ELF-1 (cell line): ENCODE measurements at regions not wholly inside any gene's neighbourhood (a gene's known extent, or its start where the extent isn't known, plus 50 kb on each side); places are given as distances from the start of the nearest gene placed in this dataset.

Experiments
- DNase-seq: peaks from one replicate; pipeline ENCODE4 v3.0.0-alpha.2; 2016; ENCODE audit warnings: low read depth, low spot score

GRCh38 chr14:26926585-26926984 lies 328.8 kb upstream of the NOVA1 start:
- DNase-seq: no peak

DNA sequence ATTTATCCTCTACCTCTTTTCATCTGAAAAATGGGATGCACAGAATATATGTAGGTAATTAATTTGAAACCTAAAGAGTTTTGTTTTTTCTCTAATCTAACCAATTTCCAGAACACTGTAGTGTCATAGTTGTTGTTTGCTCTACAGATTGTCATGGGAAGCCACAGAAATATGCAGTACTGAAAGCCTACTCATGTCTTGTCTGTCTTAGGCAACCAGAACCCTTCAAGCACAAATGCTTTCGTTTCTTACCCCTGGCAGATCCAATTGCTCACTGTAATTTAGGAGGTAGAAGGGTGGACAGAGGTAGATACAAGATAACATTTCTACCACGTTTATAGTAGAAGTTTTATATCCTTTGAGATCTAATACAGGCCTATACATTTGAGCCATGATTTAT lies 330.2 kb upstream of the NOVA1 start:
- no peak for DNase-seq

GRCh38 chr14:26929361-26929760 lies 331.5 kb upstream of the NOVA1 start:
- no peak for DNase-seq

DNA sequence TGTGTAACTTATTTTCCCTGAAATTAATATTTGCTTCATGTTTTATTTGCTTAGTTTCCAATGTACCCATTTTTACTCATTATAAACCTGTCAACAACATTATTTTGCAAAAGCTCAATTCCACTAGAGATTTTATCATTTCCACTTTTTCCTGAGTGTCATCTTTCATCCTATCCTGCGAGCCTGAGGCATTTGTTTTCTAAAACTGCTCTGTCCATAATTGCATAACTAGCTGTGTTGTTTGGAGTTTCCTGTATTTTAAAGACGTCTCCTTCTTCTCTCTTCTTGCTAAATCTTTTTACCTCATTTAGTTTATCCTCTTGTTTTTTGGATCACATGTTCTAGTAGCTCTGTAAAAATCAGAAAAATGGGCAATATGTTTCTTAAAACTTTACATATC lies 332.7 kb upstream of the NOVA1 start:
- no peak for DNase-seq

DNA sequence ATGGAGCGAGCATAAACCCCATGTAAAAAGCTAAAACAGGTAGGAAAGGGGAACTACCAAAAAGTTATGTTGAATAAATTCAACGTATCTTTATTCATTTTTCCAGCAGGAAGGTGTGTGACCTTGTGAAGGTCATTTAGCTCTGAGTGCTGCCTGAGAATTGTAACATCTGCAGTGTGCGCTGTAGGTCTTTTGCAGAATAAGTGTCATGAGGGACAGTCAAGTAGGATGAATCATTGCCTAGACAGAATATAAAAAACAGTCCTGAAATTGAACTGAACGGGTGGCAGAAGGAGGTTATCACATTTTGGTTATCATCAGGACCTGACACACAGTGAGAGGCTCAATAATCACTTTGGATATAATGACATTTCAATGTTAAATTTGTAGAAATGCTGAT lies 334.8 kb upstream of the NOVA1 start:
- DNase-seq: no peak

DNA sequence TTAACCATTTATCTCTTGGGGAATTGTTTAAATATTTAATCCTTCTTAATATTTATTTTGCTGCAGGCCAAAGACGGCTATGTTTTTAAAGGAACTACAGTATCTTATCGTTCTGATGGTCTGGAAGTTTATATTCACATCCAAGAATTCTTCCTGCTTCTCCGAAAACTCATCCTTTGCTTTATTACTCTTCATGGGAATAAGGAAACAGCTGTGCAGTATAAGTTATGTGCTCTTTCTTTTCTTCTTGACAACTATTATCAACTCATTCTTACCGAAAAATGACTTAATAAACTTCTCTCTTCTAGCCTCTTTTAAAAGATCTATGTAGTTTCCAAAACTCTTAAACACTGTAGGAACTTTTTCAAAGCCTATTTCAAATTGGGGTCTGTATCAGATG lies 335.6 kb upstream of the NOVA1 start:
- DNase-seq: no peak

DNA sequence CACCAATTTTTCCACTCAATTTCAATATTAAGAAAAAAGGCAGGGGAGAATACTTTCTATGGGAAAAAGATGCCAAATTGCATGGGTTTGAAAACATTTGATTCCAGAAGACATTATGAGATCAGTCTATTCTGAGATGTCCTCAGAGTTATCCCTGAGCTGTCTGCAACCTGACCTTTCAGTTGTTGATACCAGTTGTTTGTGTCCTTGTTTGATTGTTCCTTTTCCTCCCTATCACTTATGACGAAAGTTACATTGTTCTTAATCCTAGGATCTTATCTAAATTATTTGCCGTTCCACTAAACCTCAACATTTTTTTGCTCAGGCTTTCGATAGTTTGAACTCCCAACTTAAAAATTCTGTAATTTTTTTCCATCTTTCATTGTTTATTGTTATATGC lies 336.3 kb upstream of the NOVA1 start:
- DNase-seq: no peak

- no peak for DNase-seq
Measured at GRCh38 chr14:26935733-26936132, 337.9 kb upstream of the NOVA1 start.

- no peak for DNase-seq
Measured at GRCh38 chr14:26938054-26938453, 340.2 kb upstream of the NOVA1 start.

GRCh38 chr14:26939755-26940154 lies 341.9 kb upstream of the NOVA1 start:
- no peak for DNase-seq

DNA sequence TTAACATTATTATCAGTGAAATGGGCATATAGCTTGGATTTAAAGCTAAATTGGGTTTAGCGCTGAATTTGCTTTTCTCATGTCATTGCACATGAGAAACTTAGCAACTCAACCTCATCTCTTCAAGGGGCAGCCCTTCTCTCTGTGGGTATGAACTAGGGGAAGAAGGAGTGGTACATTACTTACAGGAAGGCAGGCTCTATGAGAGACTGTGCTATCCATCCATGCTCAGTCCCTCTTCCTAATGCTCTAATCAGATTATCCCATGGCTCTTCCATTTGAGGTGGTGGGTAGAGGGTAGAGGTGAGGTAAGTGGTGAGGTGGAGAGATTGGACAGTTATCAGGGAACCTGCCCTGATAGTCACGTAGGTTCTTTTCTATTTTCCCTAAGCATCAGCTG lies 343.7 kb upstream of the NOVA1 start:
- DNase-seq: no peak

GRCh38 chr14:26947265-26947664 lies 349.4 kb upstream of the NOVA1 start:
- DNase-seq: no peak

GRCh38 chr14:26959437-26959836 lies 361.6 kb upstream of the NOVA1 start:
- no peak for DNase-seq

GRCh38 chr14:26959972-26960660 lies 362.3 kb upstream of the NOVA1 start:
- peak; percentile 38 for DNase-seq

DNA sequence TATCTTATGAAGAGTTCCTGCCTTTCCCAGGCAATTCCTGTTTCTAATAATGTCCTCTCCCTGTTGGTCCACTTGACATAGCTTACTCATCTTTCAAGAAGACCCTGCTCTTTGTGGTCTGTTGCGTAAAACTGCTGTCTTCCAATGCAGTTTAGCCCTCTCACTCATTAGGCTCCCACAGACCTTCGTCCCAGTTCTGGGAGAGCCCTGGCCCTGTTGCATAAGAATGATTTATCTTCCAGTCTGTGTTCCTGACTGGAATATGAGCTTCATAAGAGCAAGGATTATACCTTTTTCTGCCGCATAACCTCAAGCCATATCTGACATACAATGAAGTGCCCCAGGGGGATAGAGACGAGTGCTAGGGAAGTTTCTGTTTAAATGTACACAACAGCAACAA lies 365.9 kb upstream of the NOVA1 start:
- DNase-seq: no peak

GRCh38 chr14:26965490-26965889 lies 367.7 kb upstream of the NOVA1 start:
- no peak for DNase-seq

DNA sequence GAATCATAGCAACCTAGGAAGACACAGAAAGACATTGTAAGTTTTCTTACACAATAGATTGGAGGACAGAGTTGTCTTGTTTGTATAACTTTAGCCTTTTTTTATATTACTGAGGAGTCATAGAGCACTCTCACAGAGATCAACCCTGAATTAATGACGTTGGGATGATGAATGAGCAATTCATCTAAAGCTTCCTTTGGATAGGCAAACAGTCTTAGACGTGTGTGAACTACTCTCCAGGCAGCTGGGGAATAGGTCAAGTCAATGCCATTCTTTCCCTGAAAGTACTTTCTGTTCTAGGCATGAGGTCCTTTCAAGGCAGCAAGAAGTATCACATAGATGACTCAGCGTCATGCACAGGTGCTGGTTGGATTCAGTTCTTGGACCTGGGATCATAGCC lies 369.1 kb upstream of the NOVA1 start:
- no peak for DNase-seq

DNA sequence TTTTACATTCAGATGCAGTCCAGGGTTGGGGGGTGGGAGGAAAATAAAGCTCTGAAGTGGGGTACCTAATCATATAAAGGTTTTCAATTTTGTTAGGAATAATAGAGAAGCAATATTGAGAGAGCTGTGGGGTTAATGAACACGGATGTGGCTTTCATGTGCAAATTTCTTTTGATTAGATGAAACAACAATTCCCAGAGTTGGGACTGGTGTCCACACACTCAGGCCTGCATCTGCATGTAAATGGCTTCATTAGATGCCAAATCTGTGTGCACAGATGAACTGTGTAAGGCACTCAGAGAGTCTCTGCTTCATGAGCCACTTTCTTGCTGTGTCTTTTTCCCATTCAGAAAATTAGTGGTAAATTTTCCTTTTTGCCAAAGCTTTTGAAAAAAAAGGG lies 377.1 kb upstream of the NOVA1 start:
- no peak for DNase-seq

DNA sequence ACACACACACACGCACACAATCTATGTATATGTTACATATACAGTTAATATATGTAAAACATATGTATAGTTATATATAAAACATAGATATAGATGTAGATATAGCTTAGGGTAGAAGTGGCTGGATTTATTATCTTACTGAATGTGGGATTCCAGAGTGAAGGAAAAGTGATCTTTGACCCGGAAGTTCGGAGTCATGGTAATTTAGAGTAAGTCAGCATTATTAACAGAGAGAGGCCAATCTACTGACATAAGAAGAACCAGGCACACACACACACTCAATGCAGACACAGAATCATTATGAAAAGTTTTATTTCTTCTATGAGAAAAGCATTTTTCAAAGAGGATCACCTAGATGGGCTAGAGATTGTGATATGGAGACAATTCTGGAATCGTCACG lies 384.2 kb upstream of the NOVA1 start:
- DNase-seq: no peak

- peak; percentile 49 for DNase-seq
Measured at GRCh38 chr14:26984311-26985177, 386.7 kb upstream of the NOVA1 start.

GRCh38 chr14:26987744-26988363 lies 390.0 kb upstream of the NOVA1 start:
- DNase-seq: no peak

GRCh38 chr14:26990946-26991345 lies 393.1 kb upstream of the NOVA1 start:
- no peak for DNase-seq
